ENCODE measurements at regions not wholly inside any gene's neighbourhood (a gene's known extent, or its start where the extent isn't known, plus 50 kb on each side); places are given as distances from the start of the nearest gene placed in this dataset.

GRCh38 chr6:169163411-169163901 is 90.2 kb downstream of the THBS2 start:
- TF ChIP-seq CTCF (conservative IDR thresholded peaks at IDR 0.05) (no peak), EZH2 (IDR thresholded peaks at IDR 0.05; ENCODE audit: low read depth) (no peak)
